ENCODE measurements at regions not wholly inside any gene's neighbourhood (a gene's known extent, or its start where the extent isn't known, plus 50 kb on each side); places are given as distances from the start of the nearest gene placed in this dataset.

DNA sequence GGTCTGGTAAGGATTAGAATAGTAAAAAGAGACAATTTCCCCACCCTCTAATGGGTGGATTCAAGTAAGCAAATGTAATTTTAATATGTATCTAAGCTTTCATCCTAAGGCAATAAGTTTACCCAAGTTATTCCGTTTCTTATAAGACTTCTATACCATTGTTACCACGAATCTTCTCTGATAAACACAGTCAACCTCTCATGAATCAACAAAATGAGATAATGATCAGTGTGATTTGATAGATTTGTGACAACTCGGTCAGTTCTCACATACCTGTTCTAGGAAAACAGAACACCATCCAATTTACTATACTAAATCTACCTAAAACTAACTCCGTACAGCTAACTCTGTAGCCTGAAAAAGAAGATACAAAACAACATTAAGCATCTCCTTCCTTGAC is 342.1 kb downstream of the TBL1XR1 start:
- TF ChIP-seq, protein P1, sequence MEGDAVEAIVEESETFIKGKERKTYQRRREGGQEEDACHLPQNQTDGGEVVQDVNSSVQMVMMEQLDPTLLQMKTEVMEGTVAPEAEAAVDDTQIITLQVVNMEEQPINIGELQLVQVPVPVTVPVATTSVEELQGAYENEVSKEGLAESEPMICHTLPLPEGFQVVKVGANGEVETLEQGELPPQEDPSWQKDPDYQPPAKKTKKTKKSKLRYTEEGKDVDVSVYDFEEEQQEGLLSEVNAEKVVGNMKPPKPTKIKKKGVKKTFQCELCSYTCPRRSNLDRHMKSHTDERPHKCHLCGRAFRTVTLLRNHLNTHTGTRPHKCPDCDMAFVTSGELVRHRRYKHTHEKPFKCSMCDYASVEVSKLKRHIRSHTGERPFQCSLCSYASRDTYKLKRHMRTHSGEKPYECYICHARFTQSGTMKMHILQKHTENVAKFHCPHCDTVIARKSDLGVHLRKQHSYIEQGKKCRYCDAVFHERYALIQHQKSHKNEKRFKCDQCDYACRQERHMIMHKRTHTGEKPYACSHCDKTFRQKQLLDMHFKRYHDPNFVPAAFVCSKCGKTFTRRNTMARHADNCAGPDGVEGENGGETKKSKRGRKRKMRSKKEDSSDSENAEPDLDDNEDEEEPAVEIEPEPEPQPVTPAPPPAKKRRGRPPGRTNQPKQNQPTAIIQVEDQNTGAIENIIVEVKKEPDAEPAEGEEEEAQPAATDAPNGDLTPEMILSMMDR (IDR thresholded peaks at IDR 0.05 in 4 of 5, conservative IDR thresholded peaks at IDR 0.05 in 1 of 5) = no peak
- no peak for TF ChIP-seq POLR2A (IDR thresholded peaks at IDR 0.05)

Data from gastrocnemius medialis (tissue), 4 donors.